ENCODE measurements at regions not wholly inside any gene's neighbourhood (a gene's known extent, or its start where the extent isn't known, plus 50 kb on each side); places are given as distances from the start of the nearest gene placed in this dataset.

DNA sequence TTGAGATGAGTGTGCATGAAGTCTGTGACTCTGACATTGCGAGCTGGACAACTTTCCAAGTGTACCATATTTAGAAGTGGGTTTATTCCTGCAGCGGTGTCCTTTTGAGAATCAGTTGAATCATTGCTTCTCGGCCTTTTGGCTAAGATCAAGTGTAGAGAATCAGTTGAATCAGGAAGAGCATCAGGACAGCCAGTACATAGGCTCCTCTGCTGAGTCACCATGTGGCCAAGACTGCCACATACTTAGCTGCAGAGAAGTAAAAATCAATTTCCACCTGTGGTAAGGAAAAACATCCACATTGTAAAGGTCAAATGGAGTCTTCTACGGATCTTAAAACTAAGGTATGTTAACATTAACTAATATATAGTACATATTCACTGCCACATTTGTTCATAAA is 428.4 kb upstream of the MARCKS start:
- Histone ChIP-seq H2AFZ (no peak overlapping the region), H3K4me1 (ENCODE audit: insufficient read depth) (no peaks in the 10 kb centered on the region), H3K36me3 (ENCODE audit: insufficient read depth) (no peaks in the 10 kb centered on the region), H4K20me1 (replicated peaks; ENCODE audit: insufficient read depth) (no peaks in the 10 kb centered on the region), H3F3A (replicated peaks; ENCODE audit: low read depth) (no peaks in the 10 kb centered on the region), H3K79me2 (replicated peaks; ENCODE audit: insufficient read depth) (no peaks in the 10 kb centered on the region), H3K4me3 (no peak overlapping the region), H3K9me2 (ENCODE audit: insufficient read depth) (no peaks in the 10 kb centered on the region), H3K27ac (ENCODE audit: low read depth) (no peak overlapping the region), H3K4me2 (no peak overlapping the region), H3K27me3 (ENCODE audit: insufficient read depth) (no peaks in the 10 kb centered on the region)
- TF ChIP-seq, protein P1, sequence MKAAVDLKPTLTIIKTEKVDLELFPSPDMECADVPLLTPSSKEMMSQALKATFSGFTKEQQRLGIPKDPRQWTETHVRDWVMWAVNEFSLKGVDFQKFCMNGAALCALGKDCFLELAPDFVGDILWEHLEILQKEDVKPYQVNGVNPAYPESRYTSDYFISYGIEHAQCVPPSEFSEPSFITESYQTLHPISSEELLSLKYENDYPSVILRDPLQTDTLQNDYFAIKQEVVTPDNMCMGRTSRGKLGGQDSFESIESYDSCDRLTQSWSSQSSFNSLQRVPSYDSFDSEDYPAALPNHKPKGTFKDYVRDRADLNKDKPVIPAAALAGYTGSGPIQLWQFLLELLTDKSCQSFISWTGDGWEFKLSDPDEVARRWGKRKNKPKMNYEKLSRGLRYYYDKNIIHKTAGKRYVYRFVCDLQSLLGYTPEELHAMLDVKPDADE (IDR thresholded peaks at IDR 0.05), result no peak
- TF ChIP-seq EZH2phosphoT487 (IDR thresholded peaks at IDR 0.05; ENCODE audit: unreplicated experiment) (no peak), STAT1 (IDR thresholded peaks at IDR 0.05; ENCODE audit: unreplicated experiment) (no peak), CREB1 (CRISPR knock-in tag; IDR thresholded peaks at IDR 0.05; ENCODE audit: low read depth) (no peak), ZNF114 (CRISPR knock-in tag; IDR thresholded peaks at IDR 0.05) (no peak), POLR2AphosphoS5 (IDR thresholded peaks at IDR 0.05; ENCODE audit: low read depth) (no peak), JUNB (IDR thresholded peaks at IDR 0.05; ENCODE audit: unreplicated experiment) (no peak), ZNF331 (CRISPR knock-in tag; IDR thresholded peaks at IDR 0.05; ENCODE audit: low read depth) (no peak), NANOG (IDR thresholded peaks at IDR 0.05; ENCODE audit: borderline replicate concordance) (no peak), EZH2 (IDR thresholded peaks at IDR 0.05; ENCODE audit: low read depth, unreplicated experiment) (no peak)
- TF ChIP-seq, protein P2, sequence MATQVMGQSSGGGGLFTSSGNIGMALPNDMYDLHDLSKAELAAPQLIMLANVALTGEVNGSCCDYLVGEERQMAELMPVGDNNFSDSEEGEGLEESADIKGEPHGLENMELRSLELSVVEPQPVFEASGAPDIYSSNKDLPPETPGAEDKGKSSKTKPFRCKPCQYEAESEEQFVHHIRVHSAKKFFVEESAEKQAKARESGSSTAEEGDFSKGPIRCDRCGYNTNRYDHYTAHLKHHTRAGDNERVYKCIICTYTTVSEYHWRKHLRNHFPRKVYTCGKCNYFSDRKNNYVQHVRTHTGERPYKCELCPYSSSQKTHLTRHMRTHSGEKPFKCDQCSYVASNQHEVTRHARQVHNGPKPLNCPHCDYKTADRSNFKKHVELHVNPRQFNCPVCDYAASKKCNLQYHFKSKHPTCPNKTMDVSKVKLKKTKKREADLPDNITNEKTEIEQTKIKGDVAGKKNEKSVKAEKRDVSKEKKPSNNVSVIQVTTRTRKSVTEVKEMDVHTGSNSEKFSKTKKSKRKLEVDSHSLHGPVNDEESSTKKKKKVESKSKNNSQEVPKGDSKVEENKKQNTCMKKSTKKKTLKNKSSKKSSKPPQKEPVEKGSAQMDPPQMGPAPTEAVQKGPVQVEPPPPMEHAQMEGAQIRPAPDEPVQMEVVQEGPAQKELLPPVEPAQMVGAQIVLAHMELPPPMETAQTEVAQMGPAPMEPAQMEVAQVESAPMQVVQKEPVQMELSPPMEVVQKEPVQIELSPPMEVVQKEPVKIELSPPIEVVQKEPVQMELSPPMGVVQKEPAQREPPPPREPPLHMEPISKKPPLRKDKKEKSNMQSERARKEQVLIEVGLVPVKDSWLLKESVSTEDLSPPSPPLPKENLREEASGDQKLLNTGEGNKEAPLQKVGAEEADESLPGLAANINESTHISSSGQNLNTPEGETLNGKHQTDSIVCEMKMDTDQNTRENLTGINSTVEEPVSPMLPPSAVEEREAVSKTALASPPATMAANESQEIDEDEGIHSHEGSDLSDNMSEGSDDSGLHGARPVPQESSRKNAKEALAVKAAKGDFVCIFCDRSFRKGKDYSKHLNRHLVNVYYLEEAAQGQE (IDR thresholded peaks at IDR 0.05; ENCODE audit: unreplicated experiment), result no peak
- TF ChIP-seq, protein P3, sequence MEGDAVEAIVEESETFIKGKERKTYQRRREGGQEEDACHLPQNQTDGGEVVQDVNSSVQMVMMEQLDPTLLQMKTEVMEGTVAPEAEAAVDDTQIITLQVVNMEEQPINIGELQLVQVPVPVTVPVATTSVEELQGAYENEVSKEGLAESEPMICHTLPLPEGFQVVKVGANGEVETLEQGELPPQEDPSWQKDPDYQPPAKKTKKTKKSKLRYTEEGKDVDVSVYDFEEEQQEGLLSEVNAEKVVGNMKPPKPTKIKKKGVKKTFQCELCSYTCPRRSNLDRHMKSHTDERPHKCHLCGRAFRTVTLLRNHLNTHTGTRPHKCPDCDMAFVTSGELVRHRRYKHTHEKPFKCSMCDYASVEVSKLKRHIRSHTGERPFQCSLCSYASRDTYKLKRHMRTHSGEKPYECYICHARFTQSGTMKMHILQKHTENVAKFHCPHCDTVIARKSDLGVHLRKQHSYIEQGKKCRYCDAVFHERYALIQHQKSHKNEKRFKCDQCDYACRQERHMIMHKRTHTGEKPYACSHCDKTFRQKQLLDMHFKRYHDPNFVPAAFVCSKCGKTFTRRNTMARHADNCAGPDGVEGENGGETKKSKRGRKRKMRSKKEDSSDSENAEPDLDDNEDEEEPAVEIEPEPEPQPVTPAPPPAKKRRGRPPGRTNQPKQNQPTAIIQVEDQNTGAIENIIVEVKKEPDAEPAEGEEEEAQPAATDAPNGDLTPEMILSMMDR (conservative IDR thresholded peaks at IDR 0.05; ENCODE audit: low read depth in 2 of 2), result no peak
- TF ChIP-seq, protein P4, sequence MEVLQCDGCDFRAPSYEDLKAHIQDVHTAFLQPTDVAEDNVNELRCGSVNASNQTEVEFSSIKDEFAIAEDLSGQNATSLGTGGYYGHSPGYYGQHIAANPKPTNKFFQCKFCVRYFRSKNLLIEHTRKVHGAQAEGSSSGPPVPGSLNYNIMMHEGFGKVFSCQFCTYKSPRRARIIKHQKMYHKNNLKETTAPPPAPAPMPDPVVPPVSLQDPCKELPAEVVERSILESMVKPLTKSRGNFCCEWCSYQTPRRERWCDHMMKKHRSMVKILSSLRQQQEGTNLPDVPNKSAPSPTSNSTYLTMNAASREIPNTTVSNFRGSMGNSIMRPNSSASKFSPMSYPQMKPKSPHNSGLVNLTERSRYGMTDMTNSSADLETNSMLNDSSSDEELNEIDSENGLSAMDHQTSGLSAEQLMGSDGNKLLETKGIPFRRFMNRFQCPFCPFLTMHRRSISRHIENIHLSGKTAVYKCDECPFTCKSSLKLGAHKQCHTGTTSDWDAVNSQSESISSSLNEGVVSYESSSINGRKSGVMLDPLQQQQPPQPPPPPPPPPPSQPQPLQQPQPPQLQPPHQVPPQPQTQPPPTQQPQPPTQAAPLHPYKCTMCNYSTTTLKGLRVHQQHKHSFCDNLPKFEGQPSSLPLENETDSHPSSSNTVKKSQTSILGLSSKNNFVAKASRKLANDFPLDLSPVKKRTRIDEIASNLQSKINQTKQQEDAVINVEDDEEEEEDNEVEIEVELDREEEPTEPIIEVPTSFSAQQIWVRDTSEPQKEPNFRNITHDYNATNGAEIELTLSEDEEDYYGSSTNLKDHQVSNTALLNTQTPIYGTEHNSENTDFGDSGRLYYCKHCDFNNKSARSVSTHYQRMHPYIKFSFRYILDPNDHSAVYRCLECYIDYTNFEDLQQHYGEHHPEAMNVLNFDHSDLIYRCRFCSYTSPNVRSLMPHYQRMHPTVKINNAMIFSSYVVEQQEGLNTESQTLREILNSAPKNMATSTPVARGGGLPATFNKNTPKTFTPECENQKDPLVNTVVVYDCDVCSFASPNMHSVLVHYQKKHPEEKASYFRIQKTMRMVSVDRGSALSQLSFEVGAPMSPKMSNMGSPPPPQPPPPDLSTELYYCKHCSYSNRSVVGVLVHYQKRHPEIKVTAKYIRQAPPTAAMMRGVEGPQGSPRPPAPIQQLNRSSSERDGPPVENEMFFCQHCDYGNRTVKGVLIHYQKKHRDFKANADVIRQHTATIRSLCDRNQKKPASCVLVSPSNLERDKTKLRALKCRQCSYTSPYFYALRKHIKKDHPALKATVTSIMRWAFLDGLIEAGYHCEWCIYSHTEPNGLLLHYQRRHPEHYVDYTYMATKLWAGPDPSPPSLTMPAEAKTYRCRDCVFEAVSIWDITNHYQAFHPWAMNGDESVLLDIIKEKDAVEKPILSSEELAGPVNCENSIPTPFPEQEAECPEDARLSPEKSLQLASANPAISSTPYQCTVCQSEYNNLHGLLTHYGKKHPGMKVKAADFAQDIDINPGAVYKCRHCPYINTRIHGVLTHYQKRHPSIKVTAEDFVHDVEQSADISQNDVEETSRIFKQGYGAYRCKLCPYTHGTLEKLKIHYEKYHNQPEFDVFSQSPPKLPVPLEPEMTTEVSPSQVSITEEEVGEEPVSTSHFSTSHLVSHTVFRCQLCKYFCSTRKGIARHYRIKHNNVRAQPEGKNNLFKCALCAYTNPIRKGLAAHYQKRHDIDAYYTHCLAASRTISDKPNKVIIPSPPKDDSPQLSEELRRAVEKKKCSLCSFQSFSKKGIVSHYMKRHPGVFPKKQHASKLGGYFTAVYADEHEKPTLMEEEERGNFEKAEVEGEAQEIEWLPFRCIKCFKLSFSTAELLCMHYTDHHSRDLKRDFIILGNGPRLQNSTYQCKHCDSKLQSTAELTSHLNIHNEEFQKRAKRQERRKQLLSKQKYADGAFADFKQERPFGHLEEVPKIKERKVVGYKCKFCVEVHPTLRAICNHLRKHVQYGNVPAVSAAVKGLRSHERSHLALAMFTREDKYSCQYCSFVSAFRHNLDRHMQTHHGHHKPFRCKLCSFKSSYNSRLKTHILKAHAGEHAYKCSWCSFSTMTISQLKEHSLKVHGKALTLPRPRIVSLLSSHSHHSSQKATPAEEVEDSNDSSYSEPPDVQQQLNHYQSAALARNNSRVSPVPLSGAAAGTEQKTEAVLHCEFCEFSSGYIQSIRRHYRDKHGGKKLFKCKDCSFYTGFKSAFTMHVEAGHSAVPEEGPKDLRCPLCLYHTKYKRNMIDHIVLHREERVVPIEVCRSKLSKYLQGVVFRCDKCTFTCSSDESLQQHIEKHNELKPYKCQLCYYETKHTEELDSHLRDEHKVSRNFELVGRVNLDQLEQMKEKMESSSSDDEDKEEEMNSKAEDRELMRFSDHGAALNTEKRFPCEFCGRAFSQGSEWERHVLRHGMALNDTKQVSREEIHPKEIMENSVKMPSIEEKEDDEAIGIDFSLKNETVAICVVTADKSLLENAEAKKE (CRISPR knock-in tag; IDR thresholded peaks at IDR 0.05), result no peak
- no peak overlapping the region for H3K4me3 Mint-ChIP-seq
- H3K27me3 Mint-ChIP-seq (ENCODE audit: insufficient read depth, low read depth, poor library complexity), result no peaks in the 10 kb centered on the region
- no peaks in the 10 kb centered on the region for H3K9me3 Mint-ChIP-seq
- H3K4me1 Mint-ChIP-seq, result no peaks in the 10 kb centered on the region
- no peaks in the 10 kb centered on the region for H3K36me3 Mint-ChIP-seq (ENCODE audit: low read depth)
- no peak for DNase-seq (ENCODE audit: low spot score)
- no peak for ATAC-seq
- peak overlapping the region; percentile 72; the same call in 1 of the 2 replicates for H3K27ac Mint-ChIP-seq
